CD8-positive, alpha-beta memory T cell (primary cell): ENCODE measurements at regions not wholly inside any gene's neighbourhood (a gene's known extent, or its start where the extent isn't known, plus 50 kb on each side); places are given as distances from the start of the nearest gene placed in this dataset.

Source experiments
- CTCF ChIA-PET: fragments of 350-600 bp; sonication (Branson Sonifier 250); formaldehyde crosslinking; loops from one replicate; lab custom pipeline; 2021; ENCODE audit warnings: antibody characterized with exemption; lab: Charles Lee
- POLR2A ChIA-PET: fragments of 350-600 bp; sonication (Branson Sonifier 250); formaldehyde crosslinking; loops from one replicate; lab custom pipeline; 2021; ENCODE audit warnings: antibody characterized with exemption; lab: Charles Lee
- DNase-seq, 5 donors: peaks; one replicate each; pipeline versions ENCODE4 v3.0.0 to v3.0.0-alpha.2; 2020 to 2022; ENCODE audit warnings: mixed read lengths in 1 of 5
- H3K27ac ChIP-seq: one replicate; pipeline ENCODE4 v1.7.0; 2013; ENCODE audit warnings: low read depth, mild to moderate bottlenecking, low read length, moderate library complexity
- H3K27me3 ChIP-seq: 2 replicates; pipeline ENCODE4 v1.7.0; 2013; ENCODE audit warnings: low read length, mild to moderate bottlenecking; ENCODE audit not compliant: insufficient read depth, poor library complexity, severe bottlenecking
- H3K36me3 ChIP-seq: 2 replicates; pipeline ENCODE4 v1.7.0; 2013; ENCODE audit warnings: mild to moderate bottlenecking, low read length, moderate library complexity; ENCODE audit not compliant: insufficient read depth
- H3K4me1 ChIP-seq: 2 replicates; pipeline ENCODE4 v1.7.0; 2013; ENCODE audit warnings: mild to moderate bottlenecking, low read length, moderate library complexity; ENCODE audit not compliant: insufficient read depth
- H3K4me3 ChIP-seq: 2 replicates; pipeline ENCODE4 v1.7.0; 2013; ENCODE audit warnings: mild to moderate bottlenecking, low read length
- H3K9me3 ChIP-seq: 2 replicates; pipeline ENCODE4 v1.7.0; 2013; ENCODE audit warnings: mild to moderate bottlenecking, low read length
- H3K27ac Mint-ChIP-seq, 8 donors: one replicate each; pipeline ENCODE4 v1.8.0; 2020 to 2021; ENCODE audit warnings: mixed read lengths in 8 of 8, mild to moderate bottlenecking in 6 of 8, inconsistent platforms in 3 of 8, moderate library complexity in 3 of 8
- H3K27me3 Mint-ChIP-seq, 2 donors: one replicate each; pipeline ENCODE4 v1.8.0; 2020 to 2021; ENCODE audit warnings: mixed read lengths in 2 of 2, mild to moderate bottlenecking in 1 of 2, moderate library complexity in 1 of 2
- H3K36me3 Mint-ChIP-seq, 3 donors: one replicate each; pipeline ENCODE4 v1.8.0; 2020 to 2021; ENCODE audit warnings: mixed read lengths in 3 of 3, inconsistent platforms in 1 of 3, mild to moderate bottlenecking in 1 of 3
- H3K4me1 Mint-ChIP-seq, 3 donors: one replicate each; pipeline ENCODE4 v1.8.0; 2020 to 2021; ENCODE audit warnings: mixed read lengths in 3 of 3, inconsistent platforms in 1 of 3, mild to moderate bottlenecking in 1 of 3
- H3K4me3 Mint-ChIP-seq, 7 donors: one replicate each; pipeline ENCODE4 v1.8.0; 2020 to 2021; ENCODE audit warnings: mixed read lengths in 7 of 7, mild to moderate bottlenecking in 6 of 7, moderate library complexity in 4 of 7, inconsistent platforms in 2 of 7
- H3K9me3 Mint-ChIP-seq, 5 donors: one replicate each; pipeline ENCODE4 v1.8.0; 2020 to 2022; ENCODE audit warnings: mixed read lengths in 5 of 5, mild to moderate bottlenecking in 3 of 5, moderate library complexity in 2 of 5, inconsistent platforms in 1 of 5

DNA sequence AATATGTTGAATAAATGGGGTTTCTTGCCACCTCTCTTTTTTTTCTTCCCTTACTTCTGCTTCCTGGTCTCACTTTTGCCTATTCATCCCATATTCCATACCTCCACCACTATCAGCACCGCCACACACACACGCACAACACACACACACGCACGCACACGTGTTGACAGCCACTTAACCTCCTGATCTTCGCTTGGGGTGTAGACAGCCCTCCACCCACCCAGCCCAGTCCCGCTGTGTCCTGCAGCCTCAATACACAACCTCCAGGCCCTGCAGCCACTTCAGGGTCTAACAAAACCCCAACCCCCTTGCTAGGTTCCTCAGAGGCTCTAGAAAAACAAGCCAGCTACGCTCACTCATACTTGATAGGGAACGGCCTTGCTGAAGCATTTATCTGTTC is 72.3 kb downstream of the LINC00237 start:
- Mint-ChIP-seq H3K27me3 (peaks cover 6 to 31% of the 10 kb centered on the region in 2 donors), H3K27ac (no peak overlapping the region), H3K4me1 (no peaks in the 10 kb centered on the region), H3K4me3 (no peak overlapping the region), H3K9me3 (peaks cover 0 to 3% (median 0%) of the 10 kb centered on the region in 5 donors), H3K36me3 (no peaks in the 10 kb centered on the region)
- ChIA-PET CTCF (no interaction called here), POLR2A (no interaction called here)
- Histone ChIP-seq H3K27ac (no peak overlapping the region), H3K9me3 (no peaks in the 10 kb centered on the region), H3K27me3 (no peaks in the 10 kb centered on the region), H3K36me3 (no peaks in the 10 kb centered on the region), H3K4me3 (no peak overlapping the region), H3K4me1 (no peaks in the 10 kb centered on the region)
- no peak for DNase-seq

DNA sequence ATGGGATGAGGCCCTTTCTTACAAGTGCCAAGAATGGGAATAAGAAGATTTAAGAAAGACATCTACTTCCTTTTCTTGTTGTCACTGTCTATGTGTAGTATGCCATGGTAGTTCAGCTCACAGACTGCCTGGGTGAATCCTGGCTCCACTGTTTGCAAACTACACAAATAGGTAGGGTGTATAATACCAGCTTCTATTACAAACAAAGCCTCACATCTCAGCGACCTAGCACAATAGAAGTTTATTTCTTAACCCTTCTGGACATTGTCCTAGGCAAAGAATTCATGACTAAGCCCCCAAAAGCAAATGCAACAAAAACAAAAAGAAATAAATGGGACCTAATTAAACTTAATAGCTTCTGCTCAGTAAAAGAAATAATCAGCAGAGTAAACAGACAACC is 74.5 kb downstream of the LINC00237 start:
- DNase-seq: no peak
- H3K27ac Mint-ChIP-seq: no peak overlapping the region
- Histone ChIP-seq H3K9me3 (no peaks in the 10 kb centered on the region), H3K27me3 (no peaks in the 10 kb centered on the region), H3K4me3 (no peak overlapping the region), H3K36me3 (no peaks in the 10 kb centered on the region), H3K4me1 (no peaks in the 10 kb centered on the region), H3K27ac (no peak overlapping the region)
- no peaks in the 10 kb centered on the region for H3K9me3 Mint-ChIP-seq
- CTCF ChIA-PET: no interaction called here
- POLR2A ChIA-PET: no interaction called here
- peaks cover 6 to 37% of the 10 kb centered on the region in 2 donors for H3K27me3 Mint-ChIP-seq
- H3K36me3 Mint-ChIP-seq: no peaks in the 10 kb centered on the region
- H3K4me3 Mint-ChIP-seq: no peak overlapping the region
- no peaks in the 10 kb centered on the region for H3K4me1 Mint-ChIP-seq

DNA sequence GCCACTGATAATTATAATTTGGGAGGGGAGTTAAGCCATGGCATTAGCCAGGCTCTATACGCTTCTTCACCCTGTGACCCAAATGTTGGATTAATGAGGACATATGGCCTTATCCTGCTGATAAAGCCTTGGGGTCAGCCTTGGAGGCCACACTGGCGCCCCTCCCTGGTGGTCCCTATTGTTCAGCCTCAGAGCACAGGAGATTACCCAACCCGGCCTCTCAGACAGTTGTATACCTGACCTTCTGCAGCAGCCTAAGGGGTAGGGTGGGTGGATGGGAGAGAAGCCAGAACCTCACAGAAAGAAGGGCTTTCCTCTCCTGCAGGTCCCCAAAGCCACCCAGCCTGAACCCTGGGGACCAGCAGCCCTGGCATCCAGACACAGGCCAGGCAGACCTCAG is 76.8 kb downstream of the LINC00237 start:
- no peak for DNase-seq
- Mint-ChIP-seq H3K36me3 (no peaks in the 10 kb centered on the region), H3K27me3 (peaks cover 1 to 35% of the 10 kb centered on the region in 2 donors), H3K4me3 (no peak overlapping the region), H3K27ac (no peak overlapping the region), H3K9me3 (no peaks in the 10 kb centered on the region), H3K4me1 (no peaks in the 10 kb centered on the region)
- ChIA-PET CTCF (no interaction called here), POLR2A (no interaction called here)
- Histone ChIP-seq H3K27me3 (no peaks in the 10 kb centered on the region), H3K27ac (no peak overlapping the region), H3K36me3 (no peaks in the 10 kb centered on the region), H3K4me3 (no peak overlapping the region), H3K4me1 (no peaks in the 10 kb centered on the region), H3K9me3 (no peaks in the 10 kb centered on the region)

DNA sequence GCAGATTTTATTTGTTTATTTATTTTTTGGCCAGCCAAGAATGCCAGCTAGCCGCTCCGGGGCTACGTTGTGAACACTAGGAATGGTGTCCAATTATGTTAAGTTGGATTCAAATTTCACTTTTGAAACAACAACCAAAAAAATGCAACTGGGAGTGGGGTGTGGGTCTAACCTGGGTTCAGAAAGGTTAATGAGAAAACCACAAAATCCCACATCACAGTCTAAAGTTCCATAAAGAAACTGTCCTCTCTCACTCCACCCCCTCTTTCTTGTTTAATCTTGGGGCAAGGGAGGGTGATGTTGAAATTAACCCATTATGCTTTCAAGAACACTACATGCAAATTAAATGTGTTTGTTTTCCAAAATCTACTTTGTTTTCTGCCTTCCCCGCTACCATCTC is 77.2 kb downstream of the LINC00237 start:
- ChIA-PET CTCF (interaction anchor here (0.9 kb wide), 1 partner anchor 19 kb away, joined by 3 read pairs; no protein-coding TSS in a partner anchor), POLR2A (no interaction called here)
- Mint-ChIP-seq H3K27me3 (peaks cover 1 to 34% of the 10 kb centered on the region in 2 donors), H3K9me3 (no peaks in the 10 kb centered on the region), H3K4me1 (no peaks in the 10 kb centered on the region), H3K27ac (no peak overlapping the region), H3K36me3 (no peaks in the 10 kb centered on the region), H3K4me3 (no peak overlapping the region)
- H3K27me3 ChIP-seq: no peaks in the 10 kb centered on the region
- no peak overlapping the region for H3K27ac ChIP-seq
- no peaks in the 10 kb centered on the region for H3K4me1 ChIP-seq
- no peaks in the 10 kb centered on the region for H3K9me3 ChIP-seq
- no peaks in the 10 kb centered on the region for H3K36me3 ChIP-seq
- DNase-seq: no peak
- H3K4me3 ChIP-seq: no peak overlapping the region

DNA sequence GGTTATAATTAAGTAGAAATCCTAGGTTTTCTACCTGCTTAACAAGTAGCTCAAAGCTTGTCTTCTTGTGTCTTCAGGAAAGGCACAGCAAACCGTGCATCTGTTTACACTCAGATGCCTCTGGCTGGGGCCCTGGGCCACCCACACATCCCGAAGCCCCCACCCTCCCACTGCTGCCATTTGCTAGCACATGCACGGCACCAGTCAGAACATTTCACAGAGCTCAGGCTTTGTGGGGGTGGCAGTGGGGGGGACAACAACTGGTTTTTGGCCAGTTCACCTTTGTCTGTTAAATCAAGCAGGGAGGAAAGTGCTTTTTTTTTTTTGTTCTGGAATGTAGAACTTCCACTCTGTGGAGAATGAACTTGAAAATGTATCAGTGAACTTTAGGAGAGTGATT is 77.7 kb downstream of the LINC00237 start:
- no peak for DNase-seq
- Mint-ChIP-seq H3K27me3 (peaks cover 1 to 34% of the 10 kb centered on the region in 2 donors), H3K36me3 (no peaks in the 10 kb centered on the region), H3K27ac (no peak overlapping the region), H3K4me3 (no peak overlapping the region), H3K9me3 (no peaks in the 10 kb centered on the region), H3K4me1 (no peaks in the 10 kb centered on the region)
- Histone ChIP-seq H3K36me3 (no peaks in the 10 kb centered on the region), H3K27ac (no peak overlapping the region), H3K27me3 (no peaks in the 10 kb centered on the region), H3K9me3 (no peaks in the 10 kb centered on the region), H3K4me3 (no peak overlapping the region), H3K4me1 (no peaks in the 10 kb centered on the region)
- POLR2A ChIA-PET: no interaction called here
- CTCF ChIA-PET: interaction anchor here (0.9 kb wide), 1 partner anchor 19 kb away, joined by 3 read pairs; no protein-coding TSS in a partner anchor

- ChIA-PET CTCF (no interaction called here), POLR2A (no interaction called here)
- Mint-ChIP-seq H3K36me3 (no peaks in the 10 kb centered on the region), H3K4me1 (no peaks in the 10 kb centered on the region), H3K27me3 (peaks cover 4 to 34% of the 10 kb centered on the region in 2 donors), H3K9me3 (no peaks in the 10 kb centered on the region), H3K4me3 (no peak overlapping the region), H3K27ac (no peak overlapping the region)
- Histone ChIP-seq H3K27me3 (no peaks in the 10 kb centered on the region), H3K9me3 (no peaks in the 10 kb centered on the region), H3K27ac (no peak overlapping the region), H3K4me3 (no peak overlapping the region), H3K36me3 (no peaks in the 10 kb centered on the region), H3K4me1 (no peaks in the 10 kb centered on the region)
- no peak for DNase-seq
Measured at GRCh38 chr20:21027569-21027968, 78.6 kb downstream of the LINC00237 start.

- Histone ChIP-seq H3K36me3 (no peaks in the 10 kb centered on the region), H3K27me3 (no peaks in the 10 kb centered on the region), H3K4me3 (no peak overlapping the region), H3K27ac (no peak overlapping the region), H3K9me3 (no peaks in the 10 kb centered on the region), H3K4me1 (no peaks in the 10 kb centered on the region)
- Mint-ChIP-seq H3K27me3 (peaks cover 4 to 30% of the 10 kb centered on the region in 2 donors), H3K27ac (no peak overlapping the region), H3K36me3 (no peaks in the 10 kb centered on the region), H3K4me3 (no peak overlapping the region), H3K4me1 (no peaks in the 10 kb centered on the region), H3K9me3 (no peaks in the 10 kb centered on the region)
- ChIA-PET CTCF (no interaction called here), POLR2A (no interaction called here)
- no peak for DNase-seq
Measured at GRCh38 chr20:21026951-21027350, 79.2 kb downstream of the LINC00237 start.

DNA sequence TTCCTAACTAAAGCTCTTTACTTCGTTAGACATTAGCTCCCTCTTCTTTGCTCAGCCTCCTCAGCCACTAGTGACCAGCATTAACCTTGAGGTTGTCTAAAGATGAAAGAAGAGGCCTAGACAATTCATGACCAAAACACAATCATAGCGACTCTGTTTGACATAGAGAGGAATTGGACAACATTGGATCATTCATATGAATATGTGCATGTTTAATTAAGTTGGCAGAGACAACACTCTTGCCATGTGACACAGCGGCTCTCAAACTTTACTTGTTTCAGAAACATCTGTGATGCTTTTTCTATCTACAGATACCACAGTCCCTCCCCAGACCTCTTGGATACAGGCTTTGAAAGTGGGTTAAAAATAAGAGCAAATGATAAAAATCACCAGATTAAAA is 81.7 kb downstream of the LINC00237 start:
- peaks cover 6 to 36% of the 10 kb centered on the region in 2 donors for H3K27me3 Mint-ChIP-seq
- no peaks in the 10 kb centered on the region for H3K9me3 Mint-ChIP-seq
- H3K27ac Mint-ChIP-seq: no peak overlapping the region
- CTCF ChIA-PET: no interaction called here
- Histone ChIP-seq H3K4me1 (no peaks in the 10 kb centered on the region), H3K4me3 (no peak overlapping the region), H3K9me3 (no peaks in the 10 kb centered on the region), H3K27me3 (no peaks in the 10 kb centered on the region), H3K27ac (no peak overlapping the region), H3K36me3 (no peaks in the 10 kb centered on the region)
- H3K4me1 Mint-ChIP-seq: no peaks in the 10 kb centered on the region
- POLR2A ChIA-PET: no interaction called here
- H3K4me3 Mint-ChIP-seq: no peak overlapping the region
- no peak for DNase-seq
- no peaks in the 10 kb centered on the region for H3K36me3 Mint-ChIP-seq

GRCh38 chr20:21022925-21023324 is 83.2 kb downstream of the LINC00237 start:
- H3K4me1 Mint-ChIP-seq: no peaks in the 10 kb centered on the region
- H3K4me3 Mint-ChIP-seq: no peak overlapping the region
- POLR2A ChIA-PET: interaction anchor here (0.6 kb wide), 1 partner anchor 643 kb away, joined by 5 read pairs; no protein-coding TSS in a partner anchor
- Histone ChIP-seq H3K27ac (no peak overlapping the region), H3K36me3 (no peaks in the 10 kb centered on the region), H3K4me1 (no peaks in the 10 kb centered on the region), H3K4me3 (no peak overlapping the region), H3K9me3 (no peaks in the 10 kb centered on the region), H3K27me3 (no peaks in the 10 kb centered on the region)
- DNase-seq: no peak
- H3K27ac Mint-ChIP-seq: no peak overlapping the region
- H3K36me3 Mint-ChIP-seq: no peaks in the 10 kb centered on the region
- no peaks in the 10 kb centered on the region for H3K9me3 Mint-ChIP-seq
- CTCF ChIA-PET: no interaction called here
- H3K27me3 Mint-ChIP-seq: peaks cover 12 to 49% of the 10 kb centered on the region in 2 donors
